ENCODE measurements at regions not wholly inside any gene's neighbourhood (a gene's known extent, or its start where the extent isn't known, plus 50 kb on each side); places are given as distances from the start of the nearest gene placed in this dataset.

DNA sequence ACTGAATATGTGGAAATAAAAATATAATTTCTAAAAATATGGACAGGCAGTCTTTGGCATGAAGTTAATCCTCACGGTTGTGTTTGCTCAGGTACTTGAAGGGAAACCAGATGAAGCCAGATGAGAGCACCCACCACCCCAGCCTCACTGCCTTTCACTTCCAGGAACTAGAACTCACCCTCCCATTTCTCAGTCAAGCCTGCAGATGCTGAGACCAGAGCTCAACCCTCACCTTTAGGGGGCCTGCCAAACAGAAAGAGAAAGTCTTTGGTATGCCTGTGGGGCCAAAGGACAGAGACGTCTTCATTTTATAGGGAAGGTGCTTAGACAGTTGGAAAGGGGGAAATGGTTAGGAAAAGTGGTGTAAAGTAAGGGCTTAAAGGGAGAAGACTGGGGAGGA, 252.8 kb upstream of the PLET1 start:
- WGBS, 4 donors: 74 to 79% (median 76%) methylated on average over 2 of the region's 2 CpGs

DNA sequence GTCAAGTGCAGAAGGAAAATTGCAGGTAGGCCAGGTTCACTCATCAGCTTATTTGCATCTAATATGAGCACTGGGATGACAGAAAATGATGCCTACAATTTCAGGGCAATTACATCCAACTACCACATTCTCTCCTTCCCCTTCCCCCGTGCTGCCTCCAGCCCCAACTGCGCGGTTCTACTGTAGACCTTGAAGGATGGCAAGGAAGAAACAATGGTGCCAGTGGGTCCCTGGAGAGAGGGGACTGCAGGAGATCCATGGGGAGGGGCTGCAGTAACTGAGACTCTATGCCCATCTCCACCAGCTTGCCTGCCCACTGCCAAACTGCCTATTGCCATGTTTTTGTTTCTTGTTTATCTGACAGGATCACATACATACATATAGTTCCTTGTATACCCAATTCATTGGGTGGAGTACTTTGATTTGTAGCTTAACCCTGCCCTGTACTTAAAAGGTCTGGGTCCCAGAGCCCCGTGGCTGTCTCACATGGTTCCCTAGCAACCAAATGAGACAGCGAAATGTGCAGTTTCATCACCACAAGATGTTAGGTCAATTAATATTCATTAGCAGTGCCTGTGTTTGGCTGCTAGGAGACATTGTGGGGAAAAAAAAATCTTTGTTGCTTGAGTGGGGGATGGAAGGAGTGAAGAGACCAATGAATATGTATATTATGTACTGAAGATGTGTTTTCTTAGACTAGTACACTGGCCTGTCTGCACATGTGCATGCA, 253.5 kb upstream of the PLET1 start:
- H3K27ac ChIP-seq: no peak overlapping the region
- no peak for TF ChIP-seq CTCF (IDR thresholded peaks at IDR 0.05)
- no peak for TF ChIP-seq POLR2A (IDR thresholded peaks at IDR 0.05)
- no peaks in the 10 kb centered on the region for H3K36me3 ChIP-seq
- no peaks in the 10 kb centered on the region for H3K4me1 ChIP-seq
- WGBS, 4 donors: 74 to 80% (median 77%) methylated on average over 5 of the region's 5 CpGs
- no peak for ATAC-seq
- H3K27me3 ChIP-seq: peaks cover 0 to 2% (median 0%) of the 10 kb centered on the region in 9 donors
- no peaks in the 10 kb centered on the region for H3K9me3 ChIP-seq
- no peak overlapping the region for H3K4me3 ChIP-seq
- intact Hi-C loops (cut with DNase I): no loop called here
- DNase-seq: no peak

More for the DNA sequence above, 252.8 kb upstream of the PLET1 start:
- TF ChIP-seq POLR2A (IDR thresholded peaks at IDR 0.05): no peak
- TF ChIP-seq CTCF (IDR thresholded peaks at IDR 0.05): no peak
- Histone ChIP-seq H3K36me3 (no peaks in the 10 kb centered on the region), H3K27ac (no peak overlapping the region), H3K4me1 (no peaks in the 10 kb centered on the region), H3K27me3 (peaks cover 0 to 2% (median 0%) of the 10 kb centered on the region in 9 donors), H3K4me3 (no peak overlapping the region), H3K9me3 (no peaks in the 10 kb centered on the region)
- intact Hi-C loops (cut with DNase I): no loop called here
- no peak for DNase-seq
- no peak for ATAC-seq

DNA sequence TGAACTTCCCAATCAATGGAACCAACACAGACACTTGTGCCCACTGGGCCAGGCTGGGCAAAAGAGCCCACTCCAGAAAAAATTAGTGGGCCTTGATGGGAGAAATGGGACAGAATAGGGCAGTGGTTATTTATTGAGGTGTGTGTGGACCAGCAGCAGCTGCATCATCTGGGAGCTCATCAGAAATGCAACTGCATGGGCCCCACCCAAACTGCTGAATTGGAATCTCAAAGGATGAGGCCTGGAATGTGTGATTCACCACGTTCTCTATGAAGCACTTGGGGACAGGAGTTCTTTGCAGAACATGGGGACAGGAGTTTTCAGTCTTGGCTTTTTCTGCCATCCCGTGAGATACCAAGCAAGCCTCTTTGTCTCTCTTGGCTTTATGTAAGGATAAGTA, 255.6 kb upstream of the PLET1 start:
- no peaks in the 10 kb centered on the region for H3K9me3 ChIP-seq
- no peak overlapping the region for H3K4me3 ChIP-seq
- intact Hi-C loops (cut with DNase I): no loop called here
- ATAC-seq: no peak
- H3K36me3 ChIP-seq: no peaks in the 10 kb centered on the region
- no peaks in the 10 kb centered on the region for H3K4me1 ChIP-seq
- TF ChIP-seq CTCF (IDR thresholded peaks at IDR 0.05) (no peak), POLR2A (IDR thresholded peaks at IDR 0.05) (no peak)
- peaks cover 0 to 2% (median 0%) of the 10 kb centered on the region in 9 donors for H3K27me3 ChIP-seq
- H3K27ac ChIP-seq: no peak overlapping the region
- DNase-seq: no peak
- 70 to 92% (median 75%) methylated on average over 2 of the region's 2 CpGs for WGBS, 4 donors

- Histone ChIP-seq H3K4me3 (no peak overlapping the region), H3K27me3 (peaks cover 0 to 2% (median 0%) of the 10 kb centered on the region in 9 donors), H3K36me3 (no peaks in the 10 kb centered on the region), H3K9me3 (no peaks in the 10 kb centered on the region), H3K27ac (no peak overlapping the region), H3K4me1 (no peaks in the 10 kb centered on the region)
- TF ChIP-seq CTCF (IDR thresholded peaks at IDR 0.05) (no peak), POLR2A (IDR thresholded peaks at IDR 0.05) (no peak)
- ATAC-seq: no peak
- no peak for DNase-seq
- 76 to 86% (median 82%) methylated on average over 2 of the region's 2 CpGs for WGBS, 4 donors
- intact Hi-C loops (cut with DNase I): no loop called here
Observed at GRCh38 chr11:112516755-112517154, 256.1 kb upstream of the PLET1 start.
